ENCODE measurements at regions not wholly inside any gene's neighbourhood (a gene's known extent, or its start where the extent isn't known, plus 50 kb on each side); places are given as distances from the start of the nearest gene placed in this dataset.

DNA sequence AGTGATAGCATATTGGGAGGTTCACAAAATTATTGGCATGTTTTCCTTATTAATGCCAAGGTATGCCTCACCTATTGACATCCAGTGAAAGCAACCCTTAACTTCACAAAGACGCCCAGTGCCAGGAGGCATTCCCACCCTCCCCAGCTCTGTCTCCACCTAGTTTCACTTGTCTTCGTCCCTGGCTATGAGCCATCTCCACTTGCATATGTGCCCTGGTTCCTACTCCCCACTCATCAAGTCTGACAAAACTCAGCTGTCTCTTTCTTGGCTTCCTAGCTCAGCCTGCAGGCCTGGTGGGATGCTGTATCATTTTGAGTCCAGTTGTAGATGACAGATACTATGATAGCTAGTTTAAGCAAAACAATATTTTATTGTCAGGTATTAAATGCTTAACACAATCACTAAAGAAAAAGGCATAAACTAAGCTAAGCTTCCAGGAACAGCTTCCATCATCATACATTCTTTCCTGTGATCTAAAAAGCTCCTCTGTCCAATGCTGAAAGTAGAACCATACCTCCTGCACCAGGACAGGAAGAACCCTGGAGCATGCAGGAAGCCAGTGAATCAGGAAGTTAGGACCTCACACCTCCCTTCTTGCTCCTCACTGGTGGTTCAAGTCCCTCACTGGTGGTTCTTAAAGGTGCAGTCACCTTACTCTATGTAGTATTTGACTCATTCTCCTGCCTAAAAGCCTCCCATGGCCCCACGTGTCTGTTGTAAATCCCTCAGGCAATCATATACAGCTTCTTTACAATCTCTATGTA, 410.3 kb upstream of the RASGEF1B start:
- TF ChIP-seq, protein P1, sequence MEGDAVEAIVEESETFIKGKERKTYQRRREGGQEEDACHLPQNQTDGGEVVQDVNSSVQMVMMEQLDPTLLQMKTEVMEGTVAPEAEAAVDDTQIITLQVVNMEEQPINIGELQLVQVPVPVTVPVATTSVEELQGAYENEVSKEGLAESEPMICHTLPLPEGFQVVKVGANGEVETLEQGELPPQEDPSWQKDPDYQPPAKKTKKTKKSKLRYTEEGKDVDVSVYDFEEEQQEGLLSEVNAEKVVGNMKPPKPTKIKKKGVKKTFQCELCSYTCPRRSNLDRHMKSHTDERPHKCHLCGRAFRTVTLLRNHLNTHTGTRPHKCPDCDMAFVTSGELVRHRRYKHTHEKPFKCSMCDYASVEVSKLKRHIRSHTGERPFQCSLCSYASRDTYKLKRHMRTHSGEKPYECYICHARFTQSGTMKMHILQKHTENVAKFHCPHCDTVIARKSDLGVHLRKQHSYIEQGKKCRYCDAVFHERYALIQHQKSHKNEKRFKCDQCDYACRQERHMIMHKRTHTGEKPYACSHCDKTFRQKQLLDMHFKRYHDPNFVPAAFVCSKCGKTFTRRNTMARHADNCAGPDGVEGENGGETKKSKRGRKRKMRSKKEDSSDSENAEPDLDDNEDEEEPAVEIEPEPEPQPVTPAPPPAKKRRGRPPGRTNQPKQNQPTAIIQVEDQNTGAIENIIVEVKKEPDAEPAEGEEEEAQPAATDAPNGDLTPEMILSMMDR (IDR thresholded peaks at IDR 0.05; ENCODE audit: borderline replicate concordance, insufficient read depth, low read depth, low read length), result no peak
- no peak overlapping the region for H3K4me3 ChIP-seq (ENCODE audit: low read depth, low read length)

- no peak overlapping the region for H3K4me3 ChIP-seq (ENCODE audit: low read depth, low read length)
- TF ChIP-seq, protein P1 (IDR thresholded peaks at IDR 0.05; ENCODE audit: borderline replicate concordance, insufficient read depth, low read depth, low read length), result no peak
These were observed 404.4 kb upstream of the RASGEF1B start for GRCh38 chr4:81876106-81876505.

GRCh38 chr4:81874661-81875515, 403.2 kb upstream of the RASGEF1B start:
- TF ChIP-seq, protein P1 (IDR thresholded peaks at IDR 0.05; ENCODE audit: borderline replicate concordance, insufficient read depth, low read depth, low read length), result no peak
- H3K4me3 ChIP-seq (ENCODE audit: low read depth, low read length), result no peak overlapping the region

DNA sequence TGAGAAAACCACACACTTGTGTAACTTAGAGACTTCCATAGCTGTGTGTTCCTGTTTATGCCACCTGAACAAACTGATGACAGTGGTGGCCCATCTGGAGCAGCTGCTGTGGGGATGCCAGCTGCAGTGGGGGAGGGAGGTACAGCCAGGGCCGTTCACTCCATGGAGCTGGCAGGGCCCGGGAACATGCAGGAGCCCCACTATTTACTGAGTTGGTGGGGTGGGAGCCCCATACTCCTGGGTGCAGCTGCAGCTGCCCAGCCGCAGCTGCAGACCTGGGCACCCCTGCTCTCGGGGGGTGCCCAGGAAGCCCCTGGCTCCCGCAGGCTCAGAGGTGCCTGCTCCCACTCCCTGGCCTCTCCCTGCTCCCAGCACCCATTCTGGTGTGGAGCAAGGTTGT, 398.6 kb upstream of the RASGEF1B start:
- TF ChIP-seq, protein P1 (IDR thresholded peaks at IDR 0.05; ENCODE audit: borderline replicate concordance, insufficient read depth, low read depth, low read length), result no peak
- H3K4me3 ChIP-seq (ENCODE audit: low read depth, low read length), result no peak overlapping the region

DNA sequence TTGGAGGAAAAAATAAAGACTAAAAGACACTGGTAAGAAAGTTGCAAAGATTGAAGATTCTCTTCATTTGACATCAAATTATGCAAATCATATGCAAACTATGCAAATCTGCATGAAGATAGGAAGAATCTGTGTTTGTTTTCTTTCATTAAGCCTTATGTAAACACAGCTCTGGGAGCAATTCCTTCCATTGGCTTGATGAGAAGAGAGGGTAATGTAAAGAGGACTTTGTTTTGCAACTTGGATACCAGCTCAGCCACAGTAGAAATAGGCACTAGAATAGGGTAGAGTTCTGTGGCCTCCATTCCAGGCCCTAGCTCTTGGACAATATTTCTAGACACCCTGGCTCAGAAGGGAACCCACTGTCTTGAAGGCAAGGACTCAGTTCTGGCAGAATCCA, 388.4 kb upstream of the RASGEF1B start:
- no peak overlapping the region for H3K4me3 ChIP-seq (ENCODE audit: low read depth, low read length)
- TF ChIP-seq, protein P1 (IDR thresholded peaks at IDR 0.05; ENCODE audit: borderline replicate concordance, insufficient read depth, low read depth, low read length), result no peak

GRCh38 chr4:81854406-81854805, 382.7 kb upstream of the RASGEF1B start:
- no peak overlapping the region for H3K4me3 ChIP-seq (ENCODE audit: low read depth, low read length)
- TF ChIP-seq, protein P1 (IDR thresholded peaks at IDR 0.05; ENCODE audit: borderline replicate concordance, insufficient read depth, low read depth, low read length), result no peak
